ENCODE measurements at regions not wholly inside any gene's neighbourhood (a gene's known extent, or its start where the extent isn't known, plus 50 kb on each side); places are given as distances from the start of the nearest gene placed in this dataset.
"Not testable (repeated sequence)": the region's sequence is repeated elsewhere in the genome, so short reads cannot be mapped to it uniquely, and the experiment has no call there.

- DNase-seq (ENCODE audit: low read depth in 2 of 3, low spot score in 2 of 3), result no peak
These were observed 119.7 kb downstream of the GASK1B start for GRCh38 chr4:158053086-158053485.

GRCh38 chr4:158051401-158052235 lies 121.2 kb downstream of the GASK1B start:
- DNase-seq (ENCODE audit: low read depth in 2 of 3, low spot score in 2 of 3), result no peak

- DNase-seq (ENCODE audit: low read depth in 2 of 3, low spot score in 2 of 3), result no peak
These were observed 121.9 kb downstream of the GASK1B start for GRCh38 chr4:158050942-158051341.

- DNase-seq (ENCODE audit: low read depth in 2 of 3, low spot score in 2 of 3), result no peak
These were observed 126.5 kb downstream of the GASK1B start for GRCh38 chr4:158046345-158046744.

- DNase-seq (ENCODE audit: low read depth in 2 of 3, low spot score in 2 of 3), result no peak
These were observed 128.7 kb downstream of the GASK1B start for GRCh38 chr4:158043971-158044618.

- DNase-seq (ENCODE audit: low read depth in 2 of 3, low spot score in 2 of 3), result no peak
These were observed 130.2 kb downstream of the GASK1B start for GRCh38 chr4:158042591-158043030.

GRCh38 chr4:158038718-158039117 lies 134.1 kb downstream of the GASK1B start:
- no peak for DNase-seq (ENCODE audit: low read depth in 2 of 3, low spot score in 2 of 3)

- DNase-seq (ENCODE audit: low read depth in 2 of 3, low spot score in 2 of 3), result no peak
These were observed 135.8 kb downstream of the GASK1B start for GRCh38 chr4:158036998-158037397.

- DNase-seq (ENCODE audit: low read depth in 2 of 3, low spot score in 2 of 3), result no peak
These were observed 137.1 kb downstream of the GASK1B start for GRCh38 chr4:158035662-158036195.

- DNase-seq (ENCODE audit: low read depth in 2 of 3, low spot score in 2 of 3), result peak in 1 of 3 donors; percentile 7
These were observed 139.3 kb downstream of the GASK1B start for GRCh38 chr4:158033416-158034120.

GRCh38 chr4:158032733-158033415 lies 140.0 kb downstream of the GASK1B start:
- DNase-seq (ENCODE audit: low read depth in 2 of 3, low spot score in 2 of 3), result no peak

GRCh38 chr4:158028381-158028780 lies 144.4 kb downstream of the GASK1B start:
- DNase-seq (ENCODE audit: low read depth in 2 of 3, low spot score in 2 of 3), result not testable (repeated sequence)

GRCh38 chr4:158025131-158025530 lies 147.7 kb downstream of the GASK1B start:
- DNase-seq (ENCODE audit: low read depth in 2 of 3, low spot score in 2 of 3), result no peak

- no peak for DNase-seq (ENCODE audit: low read depth in 2 of 3, low spot score in 2 of 3)
These were observed 152.0 kb downstream of the GASK1B start for GRCh38 chr4:158020734-158021346.

- DNase-seq (ENCODE audit: low read depth in 2 of 3, low spot score in 2 of 3), result no peak
These were observed 152.6 kb downstream of the GASK1B start for GRCh38 chr4:158020176-158020575.

- DNase-seq (ENCODE audit: low read depth in 2 of 3, low spot score in 2 of 3), result no peak
These were observed 154.0 kb downstream of the GASK1B start for GRCh38 chr4:158018831-158019230.

- no peak for DNase-seq (ENCODE audit: low read depth in 2 of 3, low spot score in 2 of 3)
These were observed 154.5 kb downstream of the GASK1B start for GRCh38 chr4:158018221-158018830.

GRCh38 chr4:158016511-158016910 lies 156.3 kb downstream of the GASK1B start:
- DNase-seq (ENCODE audit: low read depth in 2 of 3, low spot score in 2 of 3), result no peak

- no peak for DNase-seq (ENCODE audit: low read depth in 2 of 3, low spot score in 2 of 3)
These were observed 157.6 kb downstream of the GASK1B start for GRCh38 chr4:158015241-158015640.

GRCh38 chr4:158013858-158014257 lies 159.0 kb downstream of the GASK1B start:
- DNase-seq (ENCODE audit: low read depth in 2 of 3, low spot score in 2 of 3), result no peak

Measured in hematopoietic multipotent progenitor cell (in vitro differentiated cells).